Upper lobe of left lung (tissue), 4 donors: ENCODE measurements at regions not wholly inside any gene's neighbourhood (a gene's known extent, or its start where the extent isn't known, plus 50 kb on each side); places are given as distances from the start of the nearest gene placed in this dataset.
"Not testable (repeated sequence)": the region's sequence is repeated elsewhere in the genome, so short reads cannot be mapped to it uniquely, and the experiment has no call there.

ENCODE experiments used
- EP300 ChIP-seq, 4 donors: sonication (generic); formaldehyde crosslinking; IDR thresholded peaks; one replicate each; pipeline ENCODE4 v1.5.1; 2017; ENCODE audit warnings: antibody characterized with exemption in 4 of 4, control low read depth in 2 of 4
- POLR2A ChIP-seq, 4 donors: fragments of 450-650 bp; IDR thresholded peaks; one replicate each; pipeline ENCODE4 v1.5.1; 2016 to 2017; ENCODE audit warnings: antibody characterized with exemption in 4 of 4, mild to moderate bottlenecking in 2 of 4
- POLR2AphosphoS5 ChIP-seq, 2 donors: sonication (generic); formaldehyde crosslinking; IDR thresholded peaks; one replicate each; pipeline ENCODE4 v1.5.1; 2017; ENCODE audit warnings: antibody characterized with exemption in 2 of 2
- TF ChIP-seq, protein P1 (sequence below), 6 experiments: fragments of 450-650 bp in 4 of 6; fragments of 200-600 bp in 2 of 6; sonication (generic) in 2 of 6; IDR thresholded peaks; one replicate each; pipeline ENCODE4 v1.5.1; 2016 to 2019; ENCODE audit warnings: antibody characterized with exemption in 6 of 6

- TF ChIP-seq, protein P1, sequence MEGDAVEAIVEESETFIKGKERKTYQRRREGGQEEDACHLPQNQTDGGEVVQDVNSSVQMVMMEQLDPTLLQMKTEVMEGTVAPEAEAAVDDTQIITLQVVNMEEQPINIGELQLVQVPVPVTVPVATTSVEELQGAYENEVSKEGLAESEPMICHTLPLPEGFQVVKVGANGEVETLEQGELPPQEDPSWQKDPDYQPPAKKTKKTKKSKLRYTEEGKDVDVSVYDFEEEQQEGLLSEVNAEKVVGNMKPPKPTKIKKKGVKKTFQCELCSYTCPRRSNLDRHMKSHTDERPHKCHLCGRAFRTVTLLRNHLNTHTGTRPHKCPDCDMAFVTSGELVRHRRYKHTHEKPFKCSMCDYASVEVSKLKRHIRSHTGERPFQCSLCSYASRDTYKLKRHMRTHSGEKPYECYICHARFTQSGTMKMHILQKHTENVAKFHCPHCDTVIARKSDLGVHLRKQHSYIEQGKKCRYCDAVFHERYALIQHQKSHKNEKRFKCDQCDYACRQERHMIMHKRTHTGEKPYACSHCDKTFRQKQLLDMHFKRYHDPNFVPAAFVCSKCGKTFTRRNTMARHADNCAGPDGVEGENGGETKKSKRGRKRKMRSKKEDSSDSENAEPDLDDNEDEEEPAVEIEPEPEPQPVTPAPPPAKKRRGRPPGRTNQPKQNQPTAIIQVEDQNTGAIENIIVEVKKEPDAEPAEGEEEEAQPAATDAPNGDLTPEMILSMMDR (IDR thresholded peaks at IDR 0.05) = not testable (repeated sequence)
- TF ChIP-seq POLR2AphosphoS5, POLR2A, EP300 (IDR thresholded peaks at IDR 0.05): not testable (repeated sequence)
Observed at GRCh38 chr2:192958615-192959014, 763.9 kb upstream of the TMEFF2 start.
